ENCODE measurements at regions not wholly inside any gene's neighbourhood (a gene's known extent, or its start where the extent isn't known, plus 50 kb on each side); places are given as distances from the start of the nearest gene placed in this dataset.

DNA sequence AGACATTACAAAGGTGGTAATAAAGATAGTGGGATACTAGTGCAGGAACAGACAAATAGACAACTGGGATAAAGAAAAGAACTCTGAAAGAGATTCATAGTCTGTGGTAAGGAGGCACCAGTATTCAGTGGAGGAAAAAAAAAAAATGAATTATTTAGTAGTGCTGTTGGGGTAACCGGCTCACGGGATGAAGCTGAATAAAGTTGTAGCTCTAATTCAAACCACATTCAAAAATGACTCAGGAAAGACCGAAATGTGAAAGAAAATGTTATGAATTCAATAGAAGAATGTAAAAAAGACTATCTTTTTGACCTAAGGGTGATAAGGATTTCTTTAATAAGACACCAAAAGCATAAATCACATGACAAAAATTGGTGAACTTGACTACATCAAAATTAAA is 83.1 kb upstream of the HABP2 start:
- no peak overlapping the region for H3K4me3 ChIP-seq (ENCODE audit: low read depth, low read length)
- TF ChIP-seq, protein P1, sequence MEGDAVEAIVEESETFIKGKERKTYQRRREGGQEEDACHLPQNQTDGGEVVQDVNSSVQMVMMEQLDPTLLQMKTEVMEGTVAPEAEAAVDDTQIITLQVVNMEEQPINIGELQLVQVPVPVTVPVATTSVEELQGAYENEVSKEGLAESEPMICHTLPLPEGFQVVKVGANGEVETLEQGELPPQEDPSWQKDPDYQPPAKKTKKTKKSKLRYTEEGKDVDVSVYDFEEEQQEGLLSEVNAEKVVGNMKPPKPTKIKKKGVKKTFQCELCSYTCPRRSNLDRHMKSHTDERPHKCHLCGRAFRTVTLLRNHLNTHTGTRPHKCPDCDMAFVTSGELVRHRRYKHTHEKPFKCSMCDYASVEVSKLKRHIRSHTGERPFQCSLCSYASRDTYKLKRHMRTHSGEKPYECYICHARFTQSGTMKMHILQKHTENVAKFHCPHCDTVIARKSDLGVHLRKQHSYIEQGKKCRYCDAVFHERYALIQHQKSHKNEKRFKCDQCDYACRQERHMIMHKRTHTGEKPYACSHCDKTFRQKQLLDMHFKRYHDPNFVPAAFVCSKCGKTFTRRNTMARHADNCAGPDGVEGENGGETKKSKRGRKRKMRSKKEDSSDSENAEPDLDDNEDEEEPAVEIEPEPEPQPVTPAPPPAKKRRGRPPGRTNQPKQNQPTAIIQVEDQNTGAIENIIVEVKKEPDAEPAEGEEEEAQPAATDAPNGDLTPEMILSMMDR (IDR thresholded peaks at IDR 0.05; ENCODE audit: low read depth, low read length, missing control alignments), result no peak
- no peak for DNase-seq (ENCODE audit: low read depth)

DNA sequence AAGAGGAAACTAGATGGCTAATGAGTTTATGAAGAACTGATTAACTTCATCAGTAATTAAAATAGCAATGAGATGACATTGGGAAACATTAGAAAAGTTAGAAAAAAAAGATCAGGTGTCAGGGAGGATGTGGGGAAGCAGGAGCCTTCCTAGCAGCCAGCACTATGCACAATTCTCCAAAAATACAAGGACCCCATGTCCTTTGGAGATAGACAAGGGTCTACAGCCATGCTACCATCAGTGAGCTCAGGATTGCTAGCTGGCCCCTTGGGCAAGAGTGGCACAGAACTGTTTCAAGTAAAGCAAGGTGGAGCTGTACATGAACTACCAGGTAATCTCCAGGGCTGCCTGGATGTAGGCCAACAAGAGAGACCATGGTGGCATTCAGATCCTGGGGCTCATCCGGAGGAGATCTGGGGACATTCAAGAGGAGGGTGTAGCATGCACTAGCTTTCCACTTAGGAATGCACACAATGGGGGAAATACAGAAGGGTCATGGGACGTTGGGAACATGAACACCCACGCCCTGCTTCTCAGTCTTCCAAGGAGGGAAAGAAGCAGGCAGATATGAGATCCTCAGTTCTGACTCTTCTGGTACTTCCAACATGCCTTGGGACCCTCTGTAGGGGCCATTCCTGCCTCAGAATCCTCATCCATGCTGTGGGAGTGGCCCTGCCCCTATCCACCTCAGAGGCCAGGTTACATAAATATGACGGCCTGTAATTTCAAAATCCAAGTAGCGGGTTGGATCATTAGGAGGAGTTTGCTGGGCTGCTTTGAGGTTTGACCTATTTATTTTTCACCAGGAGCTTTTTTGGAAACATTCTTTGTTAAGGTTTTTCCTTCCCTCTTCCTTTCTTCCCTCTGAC is 82.2 kb upstream of the HABP2 start:
- no peak for DNase-seq (ENCODE audit: low read depth)
- TF ChIP-seq, protein P1 (IDR thresholded peaks at IDR 0.05; ENCODE audit: low read depth, low read length, missing control alignments), result no peak

DNA sequence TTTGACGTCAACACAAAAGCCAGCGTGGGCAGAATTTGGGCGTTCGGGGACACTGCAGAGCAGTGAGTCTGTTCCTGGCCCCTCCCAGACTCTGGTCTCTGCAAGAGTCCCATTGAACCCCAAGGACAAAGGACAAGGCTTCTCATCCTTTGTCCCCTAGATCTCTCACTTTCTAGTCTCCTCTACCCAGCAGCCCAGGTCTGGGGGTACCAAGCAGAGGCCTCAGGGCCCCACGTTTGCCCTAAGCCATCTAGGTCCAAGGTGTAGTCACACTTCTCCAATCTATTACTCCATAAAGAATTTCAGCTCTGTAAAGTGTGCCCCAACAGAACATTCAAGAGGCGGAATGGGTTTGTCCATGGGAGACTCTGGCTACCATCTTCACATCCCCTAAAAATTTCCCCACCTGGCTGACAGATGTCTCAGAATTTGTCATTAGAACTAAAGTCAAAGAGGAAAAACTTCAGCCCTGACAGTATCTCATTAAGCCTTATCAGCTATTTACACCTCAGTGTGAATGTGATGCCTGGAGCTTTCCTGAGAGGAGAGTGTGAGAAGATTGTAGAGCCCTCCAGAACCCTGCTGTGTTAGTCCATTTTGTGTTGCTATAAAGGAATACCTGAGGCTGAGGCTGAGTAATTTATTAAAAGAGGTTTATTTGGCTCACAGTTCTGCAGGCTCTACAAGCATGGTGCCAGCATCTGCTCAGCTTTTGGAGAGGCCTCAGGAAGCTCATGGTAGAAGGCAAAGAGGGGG is 81.4 kb upstream of the HABP2 start:
- no peak overlapping the region for H3K4me3 ChIP-seq (ENCODE audit: low read depth, low read length)
- DNase-seq (ENCODE audit: low read depth), result no peak
- TF ChIP-seq, protein P1 (IDR thresholded peaks at IDR 0.05; ENCODE audit: low read depth, low read length, missing control alignments), result no peak

More for the DNA sequence above, 82.2 kb upstream of the HABP2 start:
- H3K4me3 ChIP-seq (ENCODE audit: low read depth, low read length), result no peak overlapping the region

DNA sequence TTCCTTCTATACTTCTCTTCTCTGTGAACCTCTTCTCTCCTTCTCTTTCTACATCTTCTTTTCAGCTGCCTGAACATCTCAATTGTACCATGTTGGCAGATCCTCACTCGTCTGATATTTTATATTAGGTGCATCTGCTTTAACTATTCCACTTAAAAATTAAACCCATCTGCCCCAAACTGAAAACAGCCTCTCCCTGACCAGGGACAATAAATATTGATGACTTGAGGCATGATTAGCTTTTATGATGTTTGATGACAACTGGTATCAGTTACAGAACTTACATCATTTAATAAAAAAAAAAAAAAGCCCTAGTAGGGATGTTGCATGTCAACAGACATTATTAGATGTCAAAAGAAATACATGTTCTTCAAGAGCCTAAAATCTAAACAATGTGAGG is 79.8 kb upstream of the HABP2 start:
- TF ChIP-seq, protein P1 (IDR thresholded peaks at IDR 0.05; ENCODE audit: low read depth, low read length, missing control alignments), result no peak
- DNase-seq (ENCODE audit: low read depth), result no peak
- H3K4me3 ChIP-seq (ENCODE audit: low read depth, low read length), result no peak overlapping the region

DNA sequence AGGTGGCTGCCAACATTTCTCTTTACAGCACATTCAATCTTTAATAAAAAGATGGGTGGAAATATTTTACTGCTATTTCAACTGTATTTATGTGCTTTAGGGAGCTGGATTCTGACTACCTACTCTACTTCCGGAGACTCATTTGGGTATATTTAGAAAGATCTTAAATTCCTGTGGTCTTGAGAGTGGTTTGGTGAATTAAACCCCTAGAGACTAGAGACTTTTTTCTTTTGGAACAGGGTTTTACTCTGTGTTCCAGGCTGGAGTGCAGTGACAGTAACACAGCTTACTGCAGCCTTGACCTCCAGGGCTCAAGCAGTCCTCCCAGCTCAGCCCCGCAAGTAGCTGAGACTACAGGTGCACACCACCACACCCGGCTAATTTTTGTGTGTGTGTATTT is 79.0 kb upstream of the HABP2 start:
- no peak overlapping the region for H3K4me3 ChIP-seq (ENCODE audit: low read depth, low read length)
- TF ChIP-seq, protein P1 (IDR thresholded peaks at IDR 0.05; ENCODE audit: low read depth, low read length, missing control alignments), result no peak
- DNase-seq (ENCODE audit: low read depth), result no peak

DNA sequence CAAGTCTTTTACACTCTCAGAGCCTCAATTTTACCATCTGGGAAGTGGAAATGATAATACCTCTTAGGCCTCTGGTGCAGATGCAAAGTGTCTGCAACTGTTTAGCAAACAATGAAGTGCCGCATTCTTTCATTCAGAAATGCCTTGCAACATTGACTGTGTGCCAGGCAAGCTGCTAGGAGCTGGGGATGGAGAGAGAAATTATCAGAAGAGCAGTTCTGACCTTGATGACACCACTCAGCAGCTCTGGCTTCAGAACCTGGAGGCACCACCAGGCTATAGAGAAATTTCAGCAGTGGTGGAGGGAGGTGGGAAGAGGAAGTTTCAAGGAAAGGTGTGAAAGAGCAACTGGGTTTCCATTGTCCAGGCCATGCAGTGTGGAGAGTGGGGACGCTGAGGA is 78.1 kb upstream of the HABP2 start:
- TF ChIP-seq, protein P1 (IDR thresholded peaks at IDR 0.05; ENCODE audit: low read depth, low read length, missing control alignments), result no peak
- no peak for DNase-seq (ENCODE audit: low read depth)
- H3K4me3 ChIP-seq (ENCODE audit: low read depth, low read length), result no peak overlapping the region

All from GM12864 (cell line).